A549 (cell line): ENCODE measurements at regions not wholly inside any gene's neighbourhood (a gene's known extent, or its start where the extent isn't known, plus 50 kb on each side); places are given as distances from the start of the nearest gene placed in this dataset.

Source experiments
- CEBPB ChIP-seq, 2 experiments: fragments of >200 bp in 1 of 2; sonication (Bioruptor Twin) in 1 of 2; formaldehyde crosslinking in 1 of 2; IDR thresholded peaks; 2 replicates each; pipeline ENCODE4 v1.6.1; 2012 to 2016
- CHD2 ChIP-seq: fragments of 150-350 bp; IDR thresholded peaks from 2 replicates; pipeline ENCODE4 v1.6.1; 2014; ENCODE audit warnings: low read length; ENCODE audit not compliant: partially characterized antibody
- CTCF ChIP-seq: fragments of >200 bp; sonication (Bioruptor Twin); formaldehyde crosslinking; IDR thresholded peaks from 3 replicates; pipeline ENCODE4 v1.5.1; 2016
- MAX ChIP-seq: IDR thresholded peaks from 2 replicates; pipeline ENCODE4 v1.6.1; 2012
- MAZ ChIP-seq: fragments of 150-350 bp; IDR thresholded peaks from 2 replicates; pipeline ENCODE4 v1.6.1; 2014; ENCODE audit warnings: antibody characterized with exemption, low read depth, low read length, borderline replicate concordance
- POLR2A ChIP-seq: IDR thresholded peaks from 2 replicates; pipeline ENCODE4 v1.6.1; 2012; ENCODE audit warnings: mild to moderate bottlenecking, low read length

GRCh38 chr13:61648547-61648946 lies 232.9 kb upstream of the PCDH20 start:
- TF ChIP-seq CTCF (no peak), POLR2A (no peak), CEBPB (IDR thresholded peaks at IDR 0.05) (no peak), MAZ (no peak), MAX (no peak), CHD2 (no peak)
